OCI-LY3 (cell line): ENCODE measurements at regions not wholly inside any gene's neighbourhood (a gene's known extent, or its start where the extent isn't known, plus 50 kb on each side); places are given as distances from the start of the nearest gene placed in this dataset.

Experiments used
- EZH2phosphoT487 ChIP-seq: fragments of 200-600 bp; shearing (Covaris generic); IDR thresholded peaks from 2 replicates; pipeline ENCODE4 v1.6.1; 2018; ENCODE audit warnings: antibody characterized with exemption, mixed run types, low read depth
- TF ChIP-seq, protein P1 (sequence below): fragments of 200-600, 300-600 bp; sonication (generic); IDR thresholded peaks from 2 replicates; pipeline ENCODE4 v1.5.1; 2014; ENCODE audit warnings: antibody characterized with exemption, low read length, low read depth

- TF ChIP-seq, protein P1, sequence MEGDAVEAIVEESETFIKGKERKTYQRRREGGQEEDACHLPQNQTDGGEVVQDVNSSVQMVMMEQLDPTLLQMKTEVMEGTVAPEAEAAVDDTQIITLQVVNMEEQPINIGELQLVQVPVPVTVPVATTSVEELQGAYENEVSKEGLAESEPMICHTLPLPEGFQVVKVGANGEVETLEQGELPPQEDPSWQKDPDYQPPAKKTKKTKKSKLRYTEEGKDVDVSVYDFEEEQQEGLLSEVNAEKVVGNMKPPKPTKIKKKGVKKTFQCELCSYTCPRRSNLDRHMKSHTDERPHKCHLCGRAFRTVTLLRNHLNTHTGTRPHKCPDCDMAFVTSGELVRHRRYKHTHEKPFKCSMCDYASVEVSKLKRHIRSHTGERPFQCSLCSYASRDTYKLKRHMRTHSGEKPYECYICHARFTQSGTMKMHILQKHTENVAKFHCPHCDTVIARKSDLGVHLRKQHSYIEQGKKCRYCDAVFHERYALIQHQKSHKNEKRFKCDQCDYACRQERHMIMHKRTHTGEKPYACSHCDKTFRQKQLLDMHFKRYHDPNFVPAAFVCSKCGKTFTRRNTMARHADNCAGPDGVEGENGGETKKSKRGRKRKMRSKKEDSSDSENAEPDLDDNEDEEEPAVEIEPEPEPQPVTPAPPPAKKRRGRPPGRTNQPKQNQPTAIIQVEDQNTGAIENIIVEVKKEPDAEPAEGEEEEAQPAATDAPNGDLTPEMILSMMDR: no peak
- TF ChIP-seq EZH2phosphoT487: no peak
These were observed 854.0 kb downstream of the LRFN5 start for GRCh38 chr14:42460673-42461072.
